ENCODE measurements at regions not wholly inside any gene's neighbourhood (a gene's known extent, or its start where the extent isn't known, plus 50 kb on each side); places are given as distances from the start of the nearest gene placed in this dataset.

GRCh38 chr3:73719413-73719851 is 94.7 kb upstream of the PDZRN3 start:
- H3K4me1 ChIP-seq (ENCODE audit: control insufficient read depth in 4 of 4, insufficient read depth in 4 of 4, low read length in 3 of 4): no peaks in the 10 kb centered on the region
- no peak for DNase-seq (ENCODE audit: low spot score)
- no peak overlapping the region for H3K9ac ChIP-seq (ENCODE audit: low read depth in 1 of 2, low read length in 2 of 2)
- H3K27ac ChIP-seq (ENCODE audit: low read depth in 1 of 2, low read length in 2 of 2): peak overlapping the region in 1 of 2 donors; percentile 16
- no peak overlapping the region for H3K4me3 ChIP-seq (ENCODE audit: low read depth in 1 of 3, low read length in 3 of 3)
- no peaks in the 10 kb centered on the region for H3K27me3 ChIP-seq (ENCODE audit: control insufficient read depth in 4 of 4, insufficient read depth in 4 of 4, low read length in 3 of 4)
- H3K9me3 ChIP-seq (ENCODE audit: control insufficient read depth in 4 of 4, low read length in 3 of 4): no peaks in the 10 kb centered on the region
- H3K36me3 ChIP-seq (ENCODE audit: control insufficient read depth in 4 of 4, insufficient read depth in 3 of 4, low read depth in 1 of 4, low read length in 3 of 4): no peaks in the 10 kb centered on the region
- TF ChIP-seq ZBTB33 (IDR thresholded peaks at IDR 0.05) (no peak), HNF4G (IDR thresholded peaks at IDR 0.05) (no peak), FOXA1 (IDR thresholded peaks at IDR 0.05) (no peak), EGR1 (IDR thresholded peaks at IDR 0.05; ENCODE audit: low read depth in 2 of 2) (no peak), ATF3 (IDR thresholded peaks at IDR 0.05) (no peak), HNF4A (conservative IDR thresholded peaks at IDR 0.05) (no peak), FOXA2 (IDR thresholded peaks at IDR 0.05) (no peak)
- 69% methylated on average over 5 of the region's 5 CpGs for WGBS

GRCh38 chr3:73718326-73719110 is 93.8 kb upstream of the PDZRN3 start:
- TF ChIP-seq REST (IDR thresholded peaks at IDR 0.05) (no peak), RXRA (IDR thresholded peaks at IDR 0.05) (no peak), JUND (IDR thresholded peaks at IDR 0.05) (no peak), GABPA (IDR thresholded peaks at IDR 0.05 in 1 of 2, conservative IDR thresholded peaks at IDR 0.05 in 1 of 2) (no peak), TAF1 (conservative IDR thresholded peaks at IDR 0.05) (no peak), ATF3 (IDR thresholded peaks at IDR 0.05) (no peak), EGR1 (IDR thresholded peaks at IDR 0.05; ENCODE audit: low read depth in 2 of 2) (no peak), CTCF (IDR thresholded peaks at IDR 0.05; ENCODE audit: low read depth, low read length, missing input control) (no peak), FOXA2 (IDR thresholded peaks at IDR 0.05) (no peak), YY1 (IDR thresholded peaks at IDR 0.05) (no peak), SP1 (IDR thresholded peaks at IDR 0.05) (no peak), RAD21 (IDR thresholded peaks at IDR 0.05) (no peak), MAX (IDR thresholded peaks at IDR 0.05) (no peak), HNF4G (IDR thresholded peaks at IDR 0.05) (no peak), ZBTB33 (IDR thresholded peaks at IDR 0.05) (no peak), FOXA1 (IDR thresholded peaks at IDR 0.05) (no peak)
- no peaks in the 10 kb centered on the region for H3K36me3 ChIP-seq (ENCODE audit: control insufficient read depth in 4 of 4, insufficient read depth in 3 of 4, low read depth in 1 of 4, low read length in 3 of 4)
- no peaks in the 10 kb centered on the region for H3K9me3 ChIP-seq (ENCODE audit: control insufficient read depth in 4 of 4, low read length in 3 of 4)
- no peak overlapping the region for H3K27ac ChIP-seq (ENCODE audit: low read depth in 1 of 2, low read length in 2 of 2)
- no peaks in the 10 kb centered on the region for H3K4me1 ChIP-seq (ENCODE audit: control insufficient read depth in 4 of 4, insufficient read depth in 4 of 4, low read length in 3 of 4)
- no peak overlapping the region for H3K9ac ChIP-seq (ENCODE audit: low read depth in 1 of 2, low read length in 2 of 2)
- no peak overlapping the region for H3K4me3 ChIP-seq (ENCODE audit: low read depth in 1 of 3, low read length in 3 of 3)
- H3K27me3 ChIP-seq (ENCODE audit: control insufficient read depth in 4 of 4, insufficient read depth in 4 of 4, low read length in 3 of 4): no peaks in the 10 kb centered on the region
- no peak for DNase-seq (ENCODE audit: low spot score)
- WGBS: 77% methylated on average over 5 of the region's 5 CpGs
